ENCODE measurements at regions not wholly inside any gene's neighbourhood (a gene's known extent, or its start where the extent isn't known, plus 50 kb on each side); places are given as distances from the start of the nearest gene placed in this dataset.

GRCh38 chr3:191066669-191067068, 132.4 kb upstream of the OSTN start:
- no peak overlapping the region for H3T11ph ChIP-seq (ENCODE audit: low read length)

More at GRCh38 chr3:191066669-191067068, 132.4 kb upstream of the OSTN start:
- H4K8ac ChIP-seq (replicated peaks; ENCODE audit: insufficient read length, low read depth, low read length), result no peak overlapping the region
- no peak overlapping the region for H3K27ac ChIP-seq (ENCODE audit: insufficient read length, low read depth, low read length)
- H3K4me1 Mint-ChIP-seq, result no peaks in the 10 kb centered on the region
- H4K91ac ChIP-seq (ENCODE audit: insufficient read length, low read depth, low read length), result no peak overlapping the region
- no peaks in the 10 kb centered on the region for H4K20me1 ChIP-seq (ENCODE audit: control insufficient read depth, insufficient read depth, insufficient read length)
- WGBS (ENCODE audit: extremely low coverage, insufficient read length, low lambda C conversion rate), result no CpG with 5 or more reads among the region's 1 CpG
- no peaks in the 10 kb centered on the region for H3K23me2 ChIP-seq (ENCODE audit: insufficient read length, low read depth, low read length, poor library complexity, severe bottlenecking)
- no peaks in the 10 kb centered on the region for H3K9me3 Mint-ChIP-seq
- TF ChIP-seq CTCF (conservative IDR thresholded peaks at IDR 0.05), result no peak
- H3K4me2 ChIP-seq (ENCODE audit: insufficient read depth, insufficient read length, low read length), result no peak overlapping the region
- H3K4me3 Mint-ChIP-seq, result no peak overlapping the region
- H3K27me3 ChIP-seq (ENCODE audit: insufficient read depth, low read length), result no peaks in the 10 kb centered on the region
- H3K27me3 Mint-ChIP-seq (ENCODE audit: low read depth), result no peaks in the 10 kb centered on the region
- no peak overlapping the region for H2BK5ac ChIP-seq (ENCODE audit: insufficient read length, low read length)
- no peak for DNase-seq
- H3K18ac ChIP-seq (ENCODE audit: insufficient read length, low read depth, low read length), result no peak overlapping the region
- H4K5ac ChIP-seq (ENCODE audit: insufficient read length, low read depth, low read length), result no peak overlapping the region
- H3K4me1 ChIP-seq (ENCODE audit: insufficient read depth, low read length), result no peaks in the 10 kb centered on the region
- H2BK20ac ChIP-seq (ENCODE audit: low read depth, low read length, poor library complexity, severe bottlenecking), result no peak overlapping the region
- H3K27ac Mint-ChIP-seq, result no peak overlapping the region
- H3K79me2 ChIP-seq (ENCODE audit: insufficient read depth, low read length), result no peaks in the 10 kb centered on the region
- H3K23ac ChIP-seq (ENCODE audit: insufficient read length, low read depth, low read length), result no peak overlapping the region
- H2AK5ac ChIP-seq (ENCODE audit: insufficient read length, low read length), result no peak overlapping the region
- H3K4ac ChIP-seq (ENCODE audit: low read depth, low read length), result no peak overlapping the region
- no peak overlapping the region for H3K9ac ChIP-seq (ENCODE audit: extremely low read depth, insufficient read length, low read length)
- no peak overlapping the region for H2BK15ac ChIP-seq (ENCODE audit: low read depth, low read length)
- no peaks in the 10 kb centered on the region for H3K9me3 ChIP-seq (ENCODE audit: control insufficient read depth, low read depth, low read length)
- H2AFZ ChIP-seq (ENCODE audit: low read length), result no peak overlapping the region
- no peaks in the 10 kb centered on the region for H3K36me3 Mint-ChIP-seq (ENCODE audit: insufficient read depth in 1 of 3, low read depth in 3 of 3)
- no peak overlapping the region for H2BK120ac ChIP-seq (ENCODE audit: low read depth, low read length, poor library complexity, severe bottlenecking)
- H3K79me1 ChIP-seq (ENCODE audit: insufficient read depth, low read depth, low read length, poor library complexity, severe bottlenecking), result no peaks in the 10 kb centered on the region
- no peak overlapping the region for H3K14ac ChIP-seq (ENCODE audit: insufficient read depth, low read length)
- H3K56ac ChIP-seq (ENCODE audit: insufficient read length, low read depth, low read length), result no peak overlapping the region
- no peak overlapping the region for H2BK12ac ChIP-seq (ENCODE audit: insufficient read length, low read depth, low read length)

All from H9 (cell line).